ENCODE measurements at regions not wholly inside any gene's neighbourhood (a gene's known extent, or its start where the extent isn't known, plus 50 kb on each side); places are given as distances from the start of the nearest gene placed in this dataset.

GRCh38 chr1:199724049-199724448, 303.5 kb upstream of the NR5A2 start:
- no peak for DNase-seq

GRCh38 chr1:199725002-199725565, 302.4 kb upstream of the NR5A2 start:
- 77 to 82% methylated on average over 3 of the region's 3 CpGs for WGBS, 2 donors
- no peak overlapping the region for H3K27ac ChIP-seq
- no peaks in the 10 kb centered on the region for H3K4me1 ChIP-seq
- DNase-seq: no peak
- TF ChIP-seq POLR2A (IDR thresholded peaks at IDR 0.05) (no peak), EP300 (IDR thresholded peaks at IDR 0.05) (no peak), POLR2AphosphoS5 (IDR thresholded peaks at IDR 0.05) (no peak)
- TF ChIP-seq, protein P1, sequence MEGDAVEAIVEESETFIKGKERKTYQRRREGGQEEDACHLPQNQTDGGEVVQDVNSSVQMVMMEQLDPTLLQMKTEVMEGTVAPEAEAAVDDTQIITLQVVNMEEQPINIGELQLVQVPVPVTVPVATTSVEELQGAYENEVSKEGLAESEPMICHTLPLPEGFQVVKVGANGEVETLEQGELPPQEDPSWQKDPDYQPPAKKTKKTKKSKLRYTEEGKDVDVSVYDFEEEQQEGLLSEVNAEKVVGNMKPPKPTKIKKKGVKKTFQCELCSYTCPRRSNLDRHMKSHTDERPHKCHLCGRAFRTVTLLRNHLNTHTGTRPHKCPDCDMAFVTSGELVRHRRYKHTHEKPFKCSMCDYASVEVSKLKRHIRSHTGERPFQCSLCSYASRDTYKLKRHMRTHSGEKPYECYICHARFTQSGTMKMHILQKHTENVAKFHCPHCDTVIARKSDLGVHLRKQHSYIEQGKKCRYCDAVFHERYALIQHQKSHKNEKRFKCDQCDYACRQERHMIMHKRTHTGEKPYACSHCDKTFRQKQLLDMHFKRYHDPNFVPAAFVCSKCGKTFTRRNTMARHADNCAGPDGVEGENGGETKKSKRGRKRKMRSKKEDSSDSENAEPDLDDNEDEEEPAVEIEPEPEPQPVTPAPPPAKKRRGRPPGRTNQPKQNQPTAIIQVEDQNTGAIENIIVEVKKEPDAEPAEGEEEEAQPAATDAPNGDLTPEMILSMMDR (IDR thresholded peaks at IDR 0.05): no peak
- no peaks in the 10 kb centered on the region for H3K9me3 ChIP-seq
- H3K36me3 ChIP-seq: no peaks in the 10 kb centered on the region
- intact Hi-C loops (cut with DNase I): no loop called here
- H3K27me3 ChIP-seq: no peaks in the 10 kb centered on the region
- no peak overlapping the region for H3K4me3 ChIP-seq

More at GRCh38 chr1:199724049-199724448, 303.5 kb upstream of the NR5A2 start:
- Histone ChIP-seq H3K4me1 (no peaks in the 10 kb centered on the region), H3K9me3 (no peaks in the 10 kb centered on the region), H3K27me3 (no peaks in the 10 kb centered on the region), H3K4me3 (no peak overlapping the region), H3K36me3 (no peaks in the 10 kb centered on the region), H3K27ac (no peak overlapping the region)
- intact Hi-C loops (cut with DNase I): no loop called here
- 40 to 63% methylated on average over 1 of the region's 1 CpG for WGBS, 2 donors
- TF ChIP-seq, protein P1 (IDR thresholded peaks at IDR 0.05): no peak
- TF ChIP-seq EP300 (IDR thresholded peaks at IDR 0.05) (no peak), POLR2AphosphoS5 (IDR thresholded peaks at IDR 0.05) (no peak), POLR2A (IDR thresholded peaks at IDR 0.05) (no peak)

- no peaks in the 10 kb centered on the region for H3K9me3 ChIP-seq
- no peak overlapping the region for H3K27ac ChIP-seq
- H3K27me3 ChIP-seq: no peaks in the 10 kb centered on the region
- TF ChIP-seq, protein P1 (IDR thresholded peaks at IDR 0.05): no peak
- TF ChIP-seq EP300 (IDR thresholded peaks at IDR 0.05) (no peak), POLR2AphosphoS5 (IDR thresholded peaks at IDR 0.05) (no peak), POLR2A (IDR thresholded peaks at IDR 0.05) (no peak)
- H3K4me1 ChIP-seq: no peaks in the 10 kb centered on the region
- DNase-seq: no peak
- H3K4me3 ChIP-seq: no peak overlapping the region
- intact Hi-C loops (cut with DNase I): no loop called here
- WGBS, 2 donors: 90 to 91% methylated on average over 2 of the region's 2 CpGs
- no peaks in the 10 kb centered on the region for H3K36me3 ChIP-seq
These were observed 299.8 kb upstream of the NR5A2 start for GRCh38 chr1:199727682-199728081.

DNA sequence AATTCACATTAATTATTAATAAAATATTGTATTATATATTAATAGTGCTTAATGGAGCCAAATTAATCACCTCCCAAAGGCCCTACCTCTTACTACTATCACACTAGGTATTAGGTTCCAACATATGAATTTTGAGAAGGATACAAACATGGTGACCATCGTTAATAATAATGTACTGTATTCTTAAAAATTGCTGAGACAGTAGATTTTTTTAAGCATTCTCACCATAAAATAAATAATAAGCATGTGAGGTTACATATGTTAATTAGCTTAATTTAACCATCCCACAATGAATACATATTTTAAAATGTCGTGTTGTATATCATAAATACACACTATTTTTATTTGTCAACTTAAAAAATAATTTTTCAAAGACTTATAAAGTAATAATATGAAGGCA, 299.2 kb upstream of the NR5A2 start:
- TF ChIP-seq, protein P1 (IDR thresholded peaks at IDR 0.05): no peak
- no peak for TF ChIP-seq EP300 (IDR thresholded peaks at IDR 0.05)
- TF ChIP-seq POLR2AphosphoS5 (IDR thresholded peaks at IDR 0.05): no peak
- TF ChIP-seq POLR2A (IDR thresholded peaks at IDR 0.05): no peak
- DNase-seq: no peak
- Histone ChIP-seq H3K36me3 (no peaks in the 10 kb centered on the region), H3K4me3 (no peak overlapping the region), H3K27ac (no peak overlapping the region), H3K4me1 (no peaks in the 10 kb centered on the region), H3K9me3 (no peaks in the 10 kb centered on the region), H3K27me3 (no peaks in the 10 kb centered on the region)
- intact Hi-C loops (cut with DNase I): no loop called here
- 91% methylated on average over 2 of the region's 2 CpGs for WGBS, 2 donors

GRCh38 chr1:199733125-199733524, 294.4 kb upstream of the NR5A2 start:
- intact Hi-C loops (cut with DNase I): no loop called here

More at GRCh38 chr1:199733125-199733524, 294.4 kb upstream of the NR5A2 start:
- no peaks in the 10 kb centered on the region for H3K4me1 ChIP-seq
- no peak overlapping the region for H3K27ac ChIP-seq
- H3K9me3 ChIP-seq: no peaks in the 10 kb centered on the region
- H3K4me3 ChIP-seq: no peak overlapping the region
- WGBS, 2 donors: 54 to 76% methylated on average over 2 of the region's 2 CpGs
- H3K36me3 ChIP-seq: no peaks in the 10 kb centered on the region
- no peaks in the 10 kb centered on the region for H3K27me3 ChIP-seq
- TF ChIP-seq EP300 (IDR thresholded peaks at IDR 0.05) (no peak), POLR2AphosphoS5 (IDR thresholded peaks at IDR 0.05) (no peak), POLR2A (IDR thresholded peaks at IDR 0.05) (no peak)
- TF ChIP-seq, protein P1 (IDR thresholded peaks at IDR 0.05): no peak
- DNase-seq: no peak

Measured in sigmoid colon (tissue), 6 donors.